ENCODE measurements at regions not wholly inside any gene's neighbourhood (a gene's known extent, or its start where the extent isn't known, plus 50 kb on each side); places are given as distances from the start of the nearest gene placed in this dataset.

- Histone ChIP-seq H3K14ac (replicated peaks; ENCODE audit: low read depth, low read length) (no peak overlapping the region), H2AK9ac (replicated peaks; ENCODE audit: low read depth, low read length, poor library complexity) (no peak overlapping the region), H3K56ac (ENCODE audit: extremely low read depth, insufficient read depth, low read length) (no peak overlapping the region), H3K4me3 (ENCODE audit: insufficient read depth, low read depth, low read length) (no peak overlapping the region), H4K8ac (ENCODE audit: low read depth in 2 of 2, low read length in 2 of 2) (no peak overlapping the region), H3K23ac (ENCODE audit: low read depth, low read length) (no peak overlapping the region), H3K27ac (ENCODE audit: insufficient read depth, low read length) (no peak overlapping the region), H4K91ac (ENCODE audit: insufficient read depth, low read depth, low read length) (no peak overlapping the region), H3K9me1 (ENCODE audit: insufficient read depth, low read length) (no peaks in the 10 kb centered on the region), H2BK20ac (ENCODE audit: low read depth, low read length) (no peak overlapping the region), H3K27me3 (ENCODE audit: control insufficient read depth, insufficient read depth, low read length) (no peaks in the 10 kb centered on the region), H2AFZ (replicated peaks; ENCODE audit: low read length, poor library complexity) (no peak overlapping the region), H2AK5ac (ENCODE audit: low read depth, low read length) (no peak overlapping the region), H4K5ac (ENCODE audit: low read depth, low read length) (no peak overlapping the region), H2BK5ac (ENCODE audit: low read depth, low read length, poor library complexity, severe bottlenecking) (no peak overlapping the region), H4K20me1 (ENCODE audit: insufficient read depth, low read length) (no peaks in the 10 kb centered on the region), H2BK15ac (ENCODE audit: low read depth, low read length) (no peak overlapping the region), H3K4me1 (ENCODE audit: control insufficient read depth, insufficient read depth, low read length) (no peaks in the 10 kb centered on the region), H3K18ac (ENCODE audit: low read depth, low read length) (no peak overlapping the region), H3K79me1 (ENCODE audit: low read depth in 1 of 2, low read length in 2 of 2) (no peaks in the 10 kb centered on the region), H3K4ac (ENCODE audit: low read depth, low read length) (no peak overlapping the region), H3K9me3 (ENCODE audit: control insufficient read depth, insufficient read depth, low read length) (peaks cover 23% of the 10 kb centered on the region), H2BK120ac (ENCODE audit: low read depth, low read length) (no peak overlapping the region), H3K4me2 (ENCODE audit: low read depth, low read length) (no peak overlapping the region), H3K36me3 (ENCODE audit: control insufficient read depth, insufficient read depth, low read length) (no peaks in the 10 kb centered on the region), H3K9ac (ENCODE audit: low read depth, low read length) (no peak overlapping the region)
- WGBS, 2 experiments (ENCODE audit: extremely low coverage in 2 of 2, insufficient read length in 1 of 2): no CpG with 5 or more reads among the region's 5 CpGs
- no peak for TF ChIP-seq RCOR1 (IDR thresholded peaks at IDR 0.05; ENCODE audit: insufficient replicate concordance, low read length)
- TF ChIP-seq MAFK (IDR thresholded peaks at IDR 0.05; ENCODE audit: low read depth, low read length): no peak
- TF ChIP-seq MXI1 (IDR thresholded peaks at IDR 0.05; ENCODE audit: borderline replicate concordance, low read depth, low read length): no peak
- no peak for TF ChIP-seq RAD21 (IDR thresholded peaks at IDR 0.05; ENCODE audit: low read length)
- no peak for TF ChIP-seq CTCF (conservative IDR thresholded peaks at IDR 0.05; ENCODE audit: low read depth, low read length)
- TF ChIP-seq CEBPB (IDR thresholded peaks at IDR 0.05; ENCODE audit: low read depth, low read length): no peak
- no peak for TF ChIP-seq MAZ (IDR thresholded peaks at IDR 0.05; ENCODE audit: borderline replicate concordance, low read depth, low read length)
- no peak for TF ChIP-seq BHLHE40 (IDR thresholded peaks at IDR 0.05; ENCODE audit: low read depth, low read length)
- no peak for TF ChIP-seq RFX5 (IDR thresholded peaks at IDR 0.05; ENCODE audit: low read depth, low read length)
- no peak for TF ChIP-seq FOS (IDR thresholded peaks at IDR 0.05; ENCODE audit: low read depth, low read length)
- TF ChIP-seq ELK1 (IDR thresholded peaks at IDR 0.05; ENCODE audit: borderline replicate concordance, low read depth, low read length): no peak
- no peak for TF ChIP-seq USF2 (IDR thresholded peaks at IDR 0.05; ENCODE audit: low read depth, low read length)
- TF ChIP-seq SMC3 (IDR thresholded peaks at IDR 0.05; ENCODE audit: low read depth, low read length): no peak
- TF ChIP-seq CHD1 (IDR thresholded peaks at IDR 0.05; ENCODE audit: low read depth, low read length): no peak
- TF ChIP-seq POLR2A (IDR thresholded peaks at IDR 0.05; ENCODE audit: low read depth, low read length): no peak
- no peak for TF ChIP-seq NFE2L2 (IDR thresholded peaks at IDR 0.05; ENCODE audit: low read depth, low read length)
- ChIA-PET POLR2A (ENCODE audit: unreplicated experiment) (no interaction called here), CTCF (no interaction called here)
- BruUV-seq (replicated peaks): no TSS peak
- ATAC-seq (ENCODE audit: low read depth): no peak
- DNase-seq: no peak
- in situ Hi-C loops (cut with MboI; ENCODE audit: low sequenced_read_pairs) (no loop called here), intact Hi-C loops (cut with micrococcal nuclease) (no loop called here), dilution Hi-C loops (cut with HindIII; ENCODE audit: low sequenced_read_pairs, unreplicated experiment) (no loop called here)
Observed at GRCh38 chr7:153920126-153920525, 132.1 kb upstream of the DPP6 start.
